ENCODE measurements at regions not wholly inside any gene's neighbourhood (a gene's known extent, or its start where the extent isn't known, plus 50 kb on each side); places are given as distances from the start of the nearest gene placed in this dataset.

- TF ChIP-seq GATA2 (IDR thresholded peaks at IDR 0.05; ENCODE audit: low read depth, low read length) (no peak), GATA3 (IDR thresholded peaks at IDR 0.05; ENCODE audit: low read depth, low read length) (no peak)
These were observed 94.9 kb downstream of the MAB21L3 start for GRCh38 chr1:116205941-116206679.
